HEK293T (cell line): ENCODE measurements at regions not wholly inside any gene's neighbourhood (a gene's known extent, or its start where the extent isn't known, plus 50 kb on each side); places are given as distances from the start of the nearest gene placed in this dataset.

Source experiments
- ARNT ChIP-seq: fragments of 450-650 bp; IDR thresholded peaks from 2 replicates; pipeline ENCODE4 v1.6.1; 2017; ENCODE audit warnings: mild to moderate bottlenecking
- BHLHE40 ChIP-seq: fragments of 450-650 bp; IDR thresholded peaks from 2 replicates; pipeline ENCODE4 v1.6.1; 2016; ENCODE audit warnings: mild to moderate bottlenecking, moderate library complexity, borderline replicate concordance
- CTBP1 ChIP-seq: fragments of 450-650 bp; IDR thresholded peaks from 2 replicates; pipeline ENCODE4 v1.6.1; 2016; ENCODE audit warnings: borderline replicate concordance
- FOXA1 ChIP-seq: fragments of 450-650 bp; IDR thresholded peaks from 2 replicates; pipeline ENCODE4 v1.6.1; 2016; ENCODE audit warnings: mild to moderate bottlenecking
- FOXK2 ChIP-seq: fragments of 450-650 bp; IDR thresholded peaks from 2 replicates; pipeline ENCODE4 v1.6.1; 2016; ENCODE audit warnings: mild to moderate bottlenecking
- FOXM1 ChIP-seq: fragments of 450-650 bp; IDR thresholded peaks from 2 replicates; pipeline ENCODE4 v1.6.1; 2017; ENCODE audit warnings: mild to moderate bottlenecking, borderline replicate concordance
- L3MBTL2 ChIP-seq: fragments of 450-650 bp; conservative IDR thresholded peaks from 2 replicates; pipeline ENCODE4 v1.6.1; 2016; ENCODE audit warnings: mild to moderate bottlenecking
- LEF1 ChIP-seq: fragments of 450-650 bp; IDR thresholded peaks from 2 replicates; pipeline ENCODE4 v1.6.1; 2017; ENCODE audit warnings: mild to moderate bottlenecking, borderline replicate concordance
- NFRKB ChIP-seq: fragments of 450-650 bp; IDR thresholded peaks from 2 replicates; pipeline ENCODE4 v1.6.1; 2016; ENCODE audit warnings: mild to moderate bottlenecking, moderate library complexity
- SP1 ChIP-seq: fragments of 450-650 bp; IDR thresholded peaks from 2 replicates; pipeline ENCODE4 v1.6.1; 2017
- SUZ12 ChIP-seq: fragments of 450-650 bp; IDR thresholded peaks from 2 replicates; pipeline ENCODE4 v1.6.1; 2016; ENCODE audit warnings: mild to moderate bottlenecking
- TARDBP ChIP-seq: fragments of 450-650 bp; IDR thresholded peaks from 2 replicates; pipeline ENCODE4 v1.6.1; 2016
- ZNF384 ChIP-seq: fragments of 450-650 bp; IDR thresholded peaks from 2 replicates; pipeline ENCODE4 v1.6.1; 2016
- TF ChIP-seq, protein P1 (sequence below): fragments of 450-650 bp; IDR thresholded peaks from 2 replicates; pipeline ENCODE4 v1.6.1; 2016

DNA sequence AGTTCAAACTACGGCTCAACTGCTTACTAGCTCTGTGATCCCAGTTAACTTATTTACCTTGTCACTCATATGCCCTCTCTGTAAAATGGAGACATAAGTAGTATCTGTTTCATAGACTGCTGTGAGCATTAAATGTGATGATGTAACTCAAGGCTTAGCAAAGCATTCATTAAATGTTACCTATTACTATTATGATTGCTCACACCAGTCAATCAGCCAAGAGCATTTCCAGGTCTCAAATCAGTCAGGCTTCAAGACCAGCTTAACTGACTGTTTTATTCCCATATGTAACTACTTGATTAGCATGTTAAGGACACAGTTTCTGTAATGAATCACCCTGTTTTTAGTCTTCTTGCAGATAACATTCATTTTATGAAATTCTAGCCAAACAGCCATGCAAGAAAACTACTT, 413.3 kb downstream of the MLLT3 start:
- TF ChIP-seq SUZ12, result no peak
- no peak for TF ChIP-seq FOXK2
- TF ChIP-seq SP1, result no peak
- TF ChIP-seq FOXM1, result no peak
- TF ChIP-seq ARNT, result no peak
- TF ChIP-seq, protein P1, sequence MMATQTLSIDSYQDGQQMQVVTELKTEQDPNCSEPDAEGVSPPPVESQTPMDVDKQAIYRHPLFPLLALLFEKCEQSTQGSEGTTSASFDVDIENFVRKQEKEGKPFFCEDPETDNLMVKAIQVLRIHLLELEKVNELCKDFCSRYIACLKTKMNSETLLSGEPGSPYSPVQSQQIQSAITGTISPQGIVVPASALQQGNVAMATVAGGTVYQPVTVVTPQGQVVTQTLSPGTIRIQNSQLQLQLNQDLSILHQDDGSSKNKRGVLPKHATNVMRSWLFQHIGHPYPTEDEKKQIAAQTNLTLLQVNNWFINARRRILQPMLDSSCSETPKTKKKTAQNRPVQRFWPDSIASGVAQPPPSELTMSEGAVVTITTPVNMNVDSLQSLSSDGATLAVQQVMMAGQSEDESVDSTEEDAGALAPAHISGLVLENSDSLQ, result peak; percentile 92
- TF ChIP-seq CTBP1, result no peak
- TF ChIP-seq FOXA1, result no peak
- TF ChIP-seq LEF1, result no peak
- no peak for TF ChIP-seq NFRKB
- no peak for TF ChIP-seq L3MBTL2
- TF ChIP-seq ZNF384, result no peak
- TF ChIP-seq BHLHE40, result no peak
- TF ChIP-seq TARDBP, result no peak
